Right lobe of liver (tissue), 6 donors: ENCODE measurements at regions not wholly inside any gene's neighbourhood (a gene's known extent, or its start where the extent isn't known, plus 50 kb on each side); places are given as distances from the start of the nearest gene placed in this dataset.

Source experiments
- ATAC-seq, 4 donors: fragments of 200-7000 bp; cut with Tn5 transposase; one replicate each; pipeline ENCODE4 v1.9.1; 2020; ENCODE audit warnings: mild to moderate bottlenecking in 4 of 4, moderate library complexity in 4 of 4
- DNase-seq, 3 donors: peaks; one replicate each; pipeline ENCODE4 v3.0.0-alpha.2; 2020
- H3K27ac ChIP-seq, 3 donors: fragments of 200-600 bp; one replicate each; pipeline ENCODE4 v1.8.0; 2022
- H3K27me3 ChIP-seq, 2 donors: fragments of 200-600 bp; one replicate each; pipeline ENCODE4 v1.8.0; 2022
- H3K36me3 ChIP-seq, 4 donors: fragments of 200-600 bp; sonication (generic) in 1 of 4; one replicate each; pipeline versions ENCODE4 v1.5.1 to v1.8.0; 2017 to 2022; ENCODE audit warnings: control low read depth in 1 of 4
- H3K4me1 ChIP-seq, 4 donors: fragments of 200-600 bp; sonication (generic) in 1 of 4; one replicate each; pipeline versions ENCODE4 v1.5.1 to v1.8.0; 2017 to 2022; ENCODE audit warnings: control low read depth in 1 of 4
- H3K4me3 ChIP-seq, 3 donors: fragments of 200-600 bp; one replicate each; pipeline ENCODE4 v1.8.0; 2022
- H3K9me3 ChIP-seq, 4 donors: fragments of 200-600 bp; sonication (generic) in 1 of 4; one replicate each; pipeline versions ENCODE4 v1.5.1 to v1.8.0; 2017 to 2022; ENCODE audit warnings: control low read depth in 1 of 4
- POLR2A ChIP-seq: fragments of 450-650 bp; IDR thresholded peaks from one replicate; pipeline ENCODE4 v1.6.1; 2017; ENCODE audit warnings: antibody characterized with exemption, mild to moderate bottlenecking
- WGBS: methylation state at CpG from one replicate; pipeline ENCODE4 v1.1.6; 2018; ENCODE audit warnings: low coverage, low lambda C conversion rate; ENCODE audit not compliant: insufficient coverage; ENCODE audit errors: missing lambda C conversion rate; 5-methylcytosine and 5-hydroxymethylcytosine counted together
- intact Hi-C, 2 donors: fragments of 100-400 bp; cut with DNase I; formaldehyde crosslinking; loops; one replicate each; pipeline versions ENCODE4 v1.11.2 to v1.14.1; 2022
- TF ChIP-seq, protein P1 (sequence below), 4 donors: fragments of 200-600 bp in 3 of 4; fragments of 450-650 bp in 1 of 4; IDR thresholded peaks; one replicate each; pipeline versions ENCODE4 v1.5.1 to v1.8.0; 2016 to 2022; ENCODE audit warnings: antibody characterized with exemption in 4 of 4, mild to moderate bottlenecking in 2 of 4
- donor health status: DM: no; HTN: yes; CAD: no.
- donor health status: DM: no; HTN: no; CAD: no.
- donor health status: DM: no; HTN: no; CAD: no.
- donor health status: DM: no; HTN: yes; CAD: no.
- donor health status: DM: no; HTN: yes; CAD: no.

DNA sequence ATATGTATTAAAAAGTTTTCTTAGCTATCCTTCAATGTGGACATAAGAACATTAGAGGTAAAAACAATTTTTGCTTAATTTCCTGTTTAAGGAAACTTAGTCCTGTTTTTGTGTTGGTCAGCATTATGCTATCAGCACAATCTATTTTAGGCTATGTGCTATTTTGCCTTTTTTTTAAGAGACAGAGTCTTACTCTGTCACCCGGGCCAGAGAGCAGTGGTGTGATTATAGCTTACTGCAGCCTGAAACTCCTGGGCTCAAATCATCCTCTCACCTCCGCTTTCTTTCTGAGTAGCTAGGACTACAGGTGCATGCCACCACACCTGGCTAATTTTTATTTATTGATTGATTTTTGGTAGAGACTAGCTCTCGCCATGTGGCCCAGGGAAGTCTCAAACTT lies 199.1 kb upstream of the TMPRSS15 start:
- ATAC-seq: no peak
- H3K27ac ChIP-seq: no peak overlapping the region
- no peak for TF ChIP-seq POLR2A
- TF ChIP-seq, protein P1, sequence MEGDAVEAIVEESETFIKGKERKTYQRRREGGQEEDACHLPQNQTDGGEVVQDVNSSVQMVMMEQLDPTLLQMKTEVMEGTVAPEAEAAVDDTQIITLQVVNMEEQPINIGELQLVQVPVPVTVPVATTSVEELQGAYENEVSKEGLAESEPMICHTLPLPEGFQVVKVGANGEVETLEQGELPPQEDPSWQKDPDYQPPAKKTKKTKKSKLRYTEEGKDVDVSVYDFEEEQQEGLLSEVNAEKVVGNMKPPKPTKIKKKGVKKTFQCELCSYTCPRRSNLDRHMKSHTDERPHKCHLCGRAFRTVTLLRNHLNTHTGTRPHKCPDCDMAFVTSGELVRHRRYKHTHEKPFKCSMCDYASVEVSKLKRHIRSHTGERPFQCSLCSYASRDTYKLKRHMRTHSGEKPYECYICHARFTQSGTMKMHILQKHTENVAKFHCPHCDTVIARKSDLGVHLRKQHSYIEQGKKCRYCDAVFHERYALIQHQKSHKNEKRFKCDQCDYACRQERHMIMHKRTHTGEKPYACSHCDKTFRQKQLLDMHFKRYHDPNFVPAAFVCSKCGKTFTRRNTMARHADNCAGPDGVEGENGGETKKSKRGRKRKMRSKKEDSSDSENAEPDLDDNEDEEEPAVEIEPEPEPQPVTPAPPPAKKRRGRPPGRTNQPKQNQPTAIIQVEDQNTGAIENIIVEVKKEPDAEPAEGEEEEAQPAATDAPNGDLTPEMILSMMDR (IDR thresholded peaks at IDR 0.05): no peak
- no peak for DNase-seq
- no peaks in the 10 kb centered on the region for H3K27me3 ChIP-seq
- H3K36me3 ChIP-seq: no peaks in the 10 kb centered on the region
- intact Hi-C loops: no loop called here
- no peaks in the 10 kb centered on the region for H3K9me3 ChIP-seq
- H3K4me1 ChIP-seq: no peaks in the 10 kb centered on the region
- WGBS: 42% methylated on average over 3 of the region's 3 CpGs
- no peak overlapping the region for H3K4me3 ChIP-seq

DNA sequence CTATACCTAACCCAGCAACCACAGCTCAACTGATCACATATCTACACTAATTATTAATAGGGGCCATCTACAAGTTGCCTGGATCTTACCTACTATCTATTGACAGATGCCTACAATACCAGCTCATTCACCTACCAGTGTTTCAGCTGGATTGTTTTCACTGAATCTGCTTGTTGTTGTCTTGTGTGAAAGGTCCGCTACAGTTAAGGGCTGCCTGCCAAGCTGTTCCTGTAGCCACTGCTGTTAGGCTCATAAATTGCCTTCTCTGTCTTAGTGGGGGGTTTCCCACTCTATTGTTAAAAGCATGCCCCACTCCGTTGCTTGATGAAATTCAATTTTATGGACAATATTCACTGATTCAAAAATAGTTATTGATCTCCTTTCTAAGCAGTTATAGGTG lies 199.7 kb upstream of the TMPRSS15 start:
- H3K27me3 ChIP-seq: no peaks in the 10 kb centered on the region
- ATAC-seq: no peak
- TF ChIP-seq, protein P1 (IDR thresholded peaks at IDR 0.05): no peak
- no peak for TF ChIP-seq POLR2A
- intact Hi-C loops: no loop called here
- H3K36me3 ChIP-seq: no peaks in the 10 kb centered on the region
- 39% methylated on average over 2 of the region's 2 CpGs for WGBS
- no peak overlapping the region for H3K4me3 ChIP-seq
- H3K27ac ChIP-seq: no peak overlapping the region
- DNase-seq: no peak
- no peaks in the 10 kb centered on the region for H3K9me3 ChIP-seq
- H3K4me1 ChIP-seq: no peaks in the 10 kb centered on the region

DNA sequence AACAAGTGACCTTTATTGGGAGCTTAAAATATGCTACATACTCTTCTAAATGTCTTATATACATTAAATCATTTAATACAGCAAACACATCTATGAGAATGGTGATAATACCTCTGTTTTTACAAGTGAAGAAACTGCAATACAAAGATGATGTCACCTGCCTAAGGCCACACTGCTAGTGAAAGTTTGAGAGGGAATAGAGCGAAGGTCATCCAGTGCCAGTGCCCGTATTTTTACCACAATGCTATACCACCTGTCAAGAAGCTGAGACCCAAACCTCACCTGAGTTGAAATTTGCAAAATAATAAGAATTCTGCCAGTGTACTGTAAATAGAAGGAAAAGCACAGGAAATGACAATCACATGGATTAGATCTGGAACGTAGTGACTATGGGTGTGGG lies 200.4 kb upstream of the TMPRSS15 start:
- no peak for TF ChIP-seq POLR2A
- TF ChIP-seq, protein P1 (IDR thresholded peaks at IDR 0.05): no peak
- no peak overlapping the region for H3K4me3 ChIP-seq
- H3K27ac ChIP-seq: no peak overlapping the region
- ATAC-seq (no peak), DNase-seq (no peak)
- no peaks in the 10 kb centered on the region for H3K4me1 ChIP-seq
- H3K27me3 ChIP-seq: no peaks in the 10 kb centered on the region
- WGBS: 36% methylated on average over 3 of the region's 3 CpGs
- no peaks in the 10 kb centered on the region for H3K36me3 ChIP-seq
- intact Hi-C loops: no loop called here
- no peaks in the 10 kb centered on the region for H3K9me3 ChIP-seq

DNA sequence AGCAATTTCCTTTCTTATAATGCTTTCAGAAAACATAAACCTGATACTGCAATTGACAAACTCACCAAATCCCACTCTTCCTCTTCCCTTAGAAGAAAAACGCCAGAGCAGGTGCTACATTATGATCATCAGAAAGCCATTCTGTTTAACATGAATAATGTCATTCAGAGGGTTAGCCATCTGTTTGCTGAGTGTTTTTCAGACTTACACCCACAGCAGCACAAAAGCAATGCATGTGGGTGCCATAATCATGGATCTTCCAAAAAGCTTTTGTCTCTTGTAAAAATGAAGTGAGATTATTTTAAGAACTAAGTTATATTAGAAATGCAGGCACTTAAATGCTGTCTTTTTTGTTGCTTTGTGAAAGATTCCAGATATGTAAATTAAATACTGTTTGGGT lies 204.6 kb upstream of the TMPRSS15 start:
- no peaks in the 10 kb centered on the region for H3K9me3 ChIP-seq
- DNase-seq (no peak), ATAC-seq (no peak)
- 46% methylated on average over 1 of the region's 1 CpG for WGBS
- H3K27me3 ChIP-seq: no peaks in the 10 kb centered on the region
- H3K36me3 ChIP-seq: no peaks in the 10 kb centered on the region
- no peak for TF ChIP-seq POLR2A
- TF ChIP-seq, protein P1 (IDR thresholded peaks at IDR 0.05): no peak
- no peak overlapping the region for H3K4me3 ChIP-seq
- intact Hi-C loops: no loop called here
- no peak overlapping the region for H3K27ac ChIP-seq
- no peaks in the 10 kb centered on the region for H3K4me1 ChIP-seq

DNA sequence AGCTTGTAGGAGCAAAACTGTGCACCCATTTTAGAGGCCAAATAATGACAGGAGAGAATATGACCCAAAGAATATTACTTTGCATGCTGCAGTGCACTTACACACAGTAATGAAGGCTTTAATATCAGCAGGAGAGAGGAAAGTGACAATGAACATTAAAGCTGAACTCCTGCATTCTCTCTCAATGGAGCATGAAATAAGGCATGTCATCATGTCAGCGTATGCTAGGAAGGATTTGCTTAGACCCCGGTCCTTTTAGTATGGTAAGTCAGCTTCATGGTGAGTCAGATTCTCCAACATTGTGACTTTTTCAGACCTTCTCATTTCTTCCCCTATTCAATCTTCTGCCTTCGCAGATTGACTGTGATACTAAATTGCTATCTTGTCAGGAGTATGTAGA lies 210.7 kb upstream of the TMPRSS15 start:
- H3K4me3 ChIP-seq: no peak overlapping the region
- no peaks in the 10 kb centered on the region for H3K36me3 ChIP-seq
- H3K4me1 ChIP-seq: no peaks in the 10 kb centered on the region
- no peak overlapping the region for H3K27ac ChIP-seq
- DNase-seq (no peak), ATAC-seq (no peak)
- no peaks in the 10 kb centered on the region for H3K9me3 ChIP-seq
- TF ChIP-seq, protein P1 (IDR thresholded peaks at IDR 0.05): no peak
- no peak for TF ChIP-seq POLR2A
- WGBS: 52% methylated on average over 3 of the region's 3 CpGs
- H3K27me3 ChIP-seq: no peaks in the 10 kb centered on the region
- intact Hi-C loops: no loop called here
